Right atrium auricular region (tissue), 2 donors: ENCODE measurements at regions not wholly inside any gene's neighbourhood (a gene's known extent, or its start where the extent isn't known, plus 50 kb on each side); places are given as distances from the start of the nearest gene placed in this dataset.
"Not testable (repeated sequence)": the region's sequence is repeated elsewhere in the genome, so short reads cannot be mapped to it uniquely, and the experiment has no call there.

Experiments used
- DNase-seq: peaks from one replicate; pipeline ENCODE4 v3.0.0-alpha.2; 2019; ENCODE audit warnings: low spot score
- H3K27ac ChIP-seq, 2 donors: fragments of 200-600 bp; sonication (generic); 1 replicate in 1 of 2; 2 replicates in 1 of 2; pipeline ENCODE4 v1.5.1; 2016 to 2019
- H3K27me3 ChIP-seq, 2 donors: fragments of 200-600 bp; sonication (generic); one replicate each; pipeline versions ENCODE4 v1.5.1 to v1.6.0; 2017 to 2019
- H3K36me3 ChIP-seq: fragments of 200-600 bp; sonication (generic); one replicate; pipeline ENCODE4 v1.5.1; 2016
- H3K4me1 ChIP-seq, 2 donors: fragments of 200-600 bp; sonication (generic); one replicate each; pipeline versions ENCODE4 v1.5.1 to v1.6.0; 2017 to 2019
- H3K4me3 ChIP-seq, 2 donors: fragments of 200-600 bp; sonication (generic); 1 replicate in 1 of 2; 2 replicates in 1 of 2; pipeline ENCODE4 v1.5.1; 2017 to 2019; ENCODE audit warnings: mild to moderate bottlenecking in 1 of 2, moderate library complexity in 1 of 2
- H3K9me3 ChIP-seq, 2 donors: fragments of 200-600 bp; sonication (generic); one replicate each; pipeline ENCODE4 v1.5.1; 2019
- TF ChIP-seq, protein P1 (sequence below), 2 donors: fragments of 200-600 bp; sonication (generic); IDR thresholded peaks; one replicate each; pipeline ENCODE4 v1.5.1; 2019; ENCODE audit warnings: antibody characterized with exemption in 2 of 2

DNA sequence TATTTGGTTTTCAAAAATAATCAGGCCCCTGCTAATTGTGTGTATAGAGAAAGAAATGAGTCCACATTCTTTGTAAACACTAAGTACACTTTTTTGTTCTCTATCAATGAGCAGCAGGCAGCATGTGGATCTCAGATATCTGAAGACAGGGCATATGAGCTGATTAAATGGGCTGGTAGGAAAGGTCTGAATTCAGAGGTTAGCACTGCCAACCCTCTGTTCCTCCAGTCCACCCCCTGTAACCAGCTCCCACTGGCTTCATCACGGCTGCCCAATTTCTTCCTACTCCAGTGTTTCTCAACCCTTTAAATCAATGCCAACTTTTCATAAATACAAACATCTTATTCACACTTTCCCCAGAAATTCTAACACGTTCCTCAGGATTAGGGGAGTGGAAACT lies 128.5 kb downstream of the TPBG start:
- Histone ChIP-seq H3K9me3 (peaks cover 0 to 26% of the 10 kb centered on the region in 2 donors), H3K4me1 (no peaks in the 10 kb centered on the region), H3K36me3 (no peaks in the 10 kb centered on the region), H3K4me3 (no peak overlapping the region), H3K27me3 (no peaks in the 10 kb centered on the region), H3K27ac (no peak overlapping the region)
- TF ChIP-seq, protein P1, sequence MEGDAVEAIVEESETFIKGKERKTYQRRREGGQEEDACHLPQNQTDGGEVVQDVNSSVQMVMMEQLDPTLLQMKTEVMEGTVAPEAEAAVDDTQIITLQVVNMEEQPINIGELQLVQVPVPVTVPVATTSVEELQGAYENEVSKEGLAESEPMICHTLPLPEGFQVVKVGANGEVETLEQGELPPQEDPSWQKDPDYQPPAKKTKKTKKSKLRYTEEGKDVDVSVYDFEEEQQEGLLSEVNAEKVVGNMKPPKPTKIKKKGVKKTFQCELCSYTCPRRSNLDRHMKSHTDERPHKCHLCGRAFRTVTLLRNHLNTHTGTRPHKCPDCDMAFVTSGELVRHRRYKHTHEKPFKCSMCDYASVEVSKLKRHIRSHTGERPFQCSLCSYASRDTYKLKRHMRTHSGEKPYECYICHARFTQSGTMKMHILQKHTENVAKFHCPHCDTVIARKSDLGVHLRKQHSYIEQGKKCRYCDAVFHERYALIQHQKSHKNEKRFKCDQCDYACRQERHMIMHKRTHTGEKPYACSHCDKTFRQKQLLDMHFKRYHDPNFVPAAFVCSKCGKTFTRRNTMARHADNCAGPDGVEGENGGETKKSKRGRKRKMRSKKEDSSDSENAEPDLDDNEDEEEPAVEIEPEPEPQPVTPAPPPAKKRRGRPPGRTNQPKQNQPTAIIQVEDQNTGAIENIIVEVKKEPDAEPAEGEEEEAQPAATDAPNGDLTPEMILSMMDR (IDR thresholded peaks at IDR 0.05) = no peak
- DNase-seq = no peak

DNA sequence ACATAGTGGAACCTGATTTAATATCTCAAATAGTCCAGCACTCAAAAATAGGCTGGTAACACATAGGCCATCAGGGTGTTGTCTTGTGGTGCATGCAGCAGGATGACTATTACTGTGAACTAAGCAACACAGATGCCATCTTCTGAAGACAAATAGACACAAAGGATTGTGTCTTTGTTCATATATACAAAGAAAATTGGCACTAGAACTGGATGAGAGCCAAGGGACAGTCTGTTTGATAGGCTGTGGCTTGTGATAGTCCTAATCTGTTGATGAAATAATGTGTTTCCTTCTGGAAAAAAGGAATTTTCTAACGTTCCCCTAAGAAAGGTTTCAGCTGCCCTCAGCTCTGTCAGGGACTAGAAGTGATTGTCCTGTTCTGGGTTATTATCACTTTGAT lies 129.8 kb downstream of the TPBG start:
- TF ChIP-seq, protein P1 (IDR thresholded peaks at IDR 0.05) = no peak
- Histone ChIP-seq H3K4me1 (no peaks in the 10 kb centered on the region), H3K9me3 (peaks cover 0 to 14% of the 10 kb centered on the region in 2 donors), H3K4me3 (no peak overlapping the region), H3K27ac (no peak overlapping the region), H3K27me3 (no peaks in the 10 kb centered on the region), H3K36me3 (no peaks in the 10 kb centered on the region)
- no peak for DNase-seq

DNA sequence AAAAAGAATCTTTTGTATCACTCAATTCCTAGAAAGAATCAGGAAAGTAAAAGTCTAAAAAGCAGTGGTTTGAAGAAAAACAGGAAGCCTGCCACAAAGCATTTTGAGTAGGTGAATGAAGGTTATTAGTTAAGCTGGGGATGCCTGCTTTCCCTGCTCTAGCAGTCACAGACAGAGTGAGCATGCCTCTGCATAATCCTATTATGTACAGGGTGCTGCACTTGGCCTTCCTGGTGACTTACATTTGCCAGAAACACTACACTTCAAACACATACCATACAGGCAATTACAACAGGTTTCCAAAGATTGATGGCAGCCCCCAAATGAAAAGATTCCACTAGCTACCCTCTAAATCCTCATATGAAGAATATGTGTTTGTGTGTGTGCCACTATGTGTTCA lies 130.8 kb downstream of the TPBG start:
- Histone ChIP-seq H3K27me3 (no peaks in the 10 kb centered on the region), H3K4me1 (no peaks in the 10 kb centered on the region), H3K36me3 (no peaks in the 10 kb centered on the region), H3K9me3 (peaks cover 0 to 8% of the 10 kb centered on the region in 2 donors), H3K4me3 (no peak overlapping the region), H3K27ac (no peak overlapping the region)
- DNase-seq = no peak
- TF ChIP-seq, protein P1 (IDR thresholded peaks at IDR 0.05) = no peak

DNA sequence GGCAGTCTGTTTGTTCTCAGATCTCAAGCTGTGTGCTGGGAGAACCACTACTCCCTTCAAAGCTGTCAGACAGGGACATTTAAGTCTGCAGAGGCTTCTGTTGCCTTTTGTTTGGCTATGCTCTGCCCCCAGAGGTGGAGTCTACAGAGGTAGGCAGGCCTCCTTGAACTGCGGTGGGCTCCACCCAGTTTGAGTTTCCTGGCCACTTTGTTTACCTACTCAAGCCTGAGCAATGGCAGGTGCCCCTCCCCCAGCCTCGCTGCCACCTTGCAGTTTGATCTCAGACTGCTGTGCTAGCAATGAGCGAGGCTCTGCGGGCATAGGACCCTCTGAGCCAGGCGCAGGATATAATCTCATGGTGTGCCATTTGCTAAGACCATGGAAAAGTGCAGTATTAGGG lies 138.3 kb downstream of the TPBG start:
- H3K36me3 ChIP-seq, H3K27ac ChIP-seq, H3K4me1 ChIP-seq, H3K9me3 ChIP-seq, H3K4me3 ChIP-seq, H3K27me3 ChIP-seq, DNase-seq: not testable (repeated sequence)

- Histone ChIP-seq H3K27ac (no peak overlapping the region), H3K4me3 (no peak overlapping the region), H3K36me3 (no peaks in the 10 kb centered on the region), H3K9me3 (no peaks in the 10 kb centered on the region), H3K4me1 (no peaks in the 10 kb centered on the region), H3K27me3 (no peaks in the 10 kb centered on the region)
- DNase-seq = no peak
- TF ChIP-seq, protein P1 (IDR thresholded peaks at IDR 0.05) = no peak
Measured at GRCh38 chr6:82506526-82506925, 142.9 kb downstream of the TPBG start.

GRCh38 chr6:82507112-82507511 lies 143.5 kb downstream of the TPBG start:
- Histone ChIP-seq H3K27ac (no peak overlapping the region), H3K36me3 (no peaks in the 10 kb centered on the region), H3K27me3 (no peaks in the 10 kb centered on the region), H3K4me3 (no peak overlapping the region), H3K9me3 (no peaks in the 10 kb centered on the region), H3K4me1 (no peaks in the 10 kb centered on the region)
- no peak for DNase-seq
- TF ChIP-seq, protein P1 (IDR thresholded peaks at IDR 0.05) = no peak
